SIG-M5 treated with dmso at 0.1 percent for 504 hours (cell line): ENCODE measurements at regions not wholly inside any gene's neighbourhood (a gene's known extent, or its start where the extent isn't known, plus 50 kb on each side); places are given as distances from the start of the nearest gene placed in this dataset.

ENCODE experiments used
- DNase-seq: peaks from one replicate; lab custom pipeline; 2025; ENCODE audit not compliant: unreplicated experiment; lab: John Stamatoyannopoulos, UW

DNA sequence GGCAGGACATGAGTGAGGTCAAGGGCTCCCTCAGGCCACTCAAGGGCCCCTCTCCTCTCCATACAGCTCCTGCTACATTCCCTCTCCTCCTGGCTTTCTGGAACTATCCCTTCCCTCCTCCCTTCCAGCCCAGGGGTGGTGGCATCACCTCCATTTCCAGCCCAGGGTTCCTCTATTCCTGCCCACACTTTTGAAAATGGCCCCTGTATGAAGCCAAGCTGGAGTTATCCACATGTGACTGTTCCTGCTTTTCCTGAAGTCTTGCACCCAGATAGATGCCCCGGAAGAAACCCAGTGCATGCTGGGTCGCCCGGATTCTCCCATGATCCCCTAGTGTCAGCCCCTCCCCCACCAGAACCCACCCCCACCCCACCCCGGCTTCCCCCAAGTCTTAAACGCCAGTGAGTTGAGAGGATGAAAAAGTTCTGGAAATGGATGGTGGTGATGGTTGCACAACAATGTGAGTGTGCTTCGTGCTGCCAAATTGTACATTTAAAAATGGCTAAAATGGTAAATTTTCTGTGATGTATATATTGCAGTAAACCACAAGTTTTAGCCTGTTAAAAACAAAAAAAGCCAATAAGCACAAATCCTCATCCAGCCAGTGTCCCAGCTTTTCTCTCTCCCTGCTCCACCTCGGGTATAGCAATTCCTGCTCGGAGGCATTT lies 136.9 kb downstream of the SCARB1 start:
- peak; percentile 54 for DNase-seq

DNA sequence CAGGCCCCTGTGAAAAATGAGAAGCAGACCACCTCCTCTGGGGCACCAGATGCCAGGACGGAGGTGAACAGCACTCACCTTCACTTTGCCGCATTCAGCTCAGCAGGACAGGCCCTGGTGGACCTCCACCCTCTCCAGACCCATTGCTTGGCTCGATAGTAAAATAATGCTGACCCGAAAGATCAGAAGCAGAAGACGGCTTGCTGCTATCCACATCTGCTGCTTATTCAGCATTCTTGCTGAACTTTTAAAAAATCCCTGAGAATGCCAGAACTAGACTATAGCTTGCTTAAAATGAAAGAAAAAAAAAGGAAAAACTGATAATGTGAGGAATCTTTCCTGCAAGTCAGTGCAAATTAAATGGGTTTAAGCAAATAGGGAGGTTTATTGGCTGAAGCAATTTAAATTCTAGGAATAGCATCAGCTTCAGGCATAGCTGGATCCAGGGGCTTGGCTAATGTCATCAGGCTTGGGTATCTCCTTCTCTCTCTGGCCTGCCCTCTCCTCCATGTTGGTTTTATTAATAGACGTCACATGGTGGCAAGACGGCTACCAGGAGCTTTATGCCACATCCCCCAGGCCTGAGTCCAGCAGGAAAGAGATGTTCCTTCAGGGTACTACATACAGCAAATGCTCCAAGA lies 137.9 kb downstream of the SCARB1 start:
- no peak for DNase-seq

DNA sequence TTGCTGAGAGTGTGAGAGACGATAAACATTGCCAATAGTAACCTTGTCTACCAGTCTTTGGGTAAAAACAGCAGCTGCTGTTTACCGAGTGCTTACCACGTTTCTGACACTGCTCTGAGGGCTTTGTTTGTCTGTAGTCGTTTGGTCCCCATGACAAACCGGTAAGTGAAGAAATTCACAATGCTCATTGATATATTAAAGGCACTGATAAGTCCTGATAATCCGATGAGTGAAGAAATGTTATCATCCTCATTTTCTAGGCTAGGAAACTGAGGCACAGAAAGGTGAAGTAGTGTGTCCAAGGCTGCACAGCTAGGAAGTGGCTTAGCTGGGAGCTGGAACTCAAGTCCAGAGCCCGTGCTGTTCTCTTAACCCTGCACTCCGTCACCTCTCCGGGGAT lies 138.6 kb downstream of the SCARB1 start:
- DNase-seq, result no peak

DNA sequence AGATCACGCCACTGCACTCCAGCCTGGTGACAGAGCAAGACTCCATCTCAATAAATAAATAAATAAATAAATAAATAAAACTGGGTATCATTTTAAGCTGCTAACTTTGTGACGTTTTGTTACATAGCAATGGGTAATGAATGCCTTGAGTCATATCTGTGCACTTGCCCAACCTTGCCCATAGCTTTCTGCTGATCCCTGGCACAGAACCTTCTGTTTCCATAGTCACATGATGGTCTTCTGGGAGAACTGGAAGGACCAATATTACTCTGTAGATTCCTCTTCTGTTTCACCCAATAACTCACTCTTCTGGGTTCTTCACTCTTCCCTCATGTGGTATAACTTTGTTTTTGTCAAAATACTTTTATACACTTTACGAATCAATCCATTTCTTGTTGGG lies 140.8 kb downstream of the SCARB1 start:
- no peak for DNase-seq

DNA sequence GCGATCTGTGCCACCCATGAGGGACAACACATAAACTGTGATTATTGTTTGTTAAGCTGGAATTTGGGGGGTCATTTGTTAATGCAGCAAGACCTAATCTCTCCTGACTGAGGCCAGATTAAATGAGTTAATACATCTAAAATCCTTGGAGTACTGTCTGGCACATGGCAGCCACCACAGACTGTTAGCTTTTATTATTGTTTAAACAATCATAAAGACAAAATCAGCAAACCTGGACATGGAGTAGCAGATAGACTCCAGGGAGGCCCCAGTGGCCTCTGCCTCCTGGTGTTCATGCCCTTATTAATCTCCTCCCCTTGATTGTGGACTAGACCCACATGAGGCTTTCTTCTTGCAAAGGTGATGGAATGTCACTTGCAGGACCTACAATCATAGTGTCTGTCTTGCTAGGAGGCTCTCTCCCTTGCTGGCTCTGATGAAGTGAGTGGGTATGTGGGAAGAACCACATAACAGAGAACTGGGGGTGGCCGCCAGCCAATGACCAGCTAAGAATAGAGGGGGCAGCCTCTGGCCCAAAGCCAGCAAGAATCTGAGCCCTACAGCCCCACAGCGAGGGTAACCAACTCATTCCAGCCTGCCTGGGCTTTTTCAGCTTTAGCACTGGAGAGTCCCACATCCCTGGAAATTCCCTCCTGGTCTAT lies 142.0 kb downstream of the SCARB1 start:
- DNase-seq, result no peak

DNA sequence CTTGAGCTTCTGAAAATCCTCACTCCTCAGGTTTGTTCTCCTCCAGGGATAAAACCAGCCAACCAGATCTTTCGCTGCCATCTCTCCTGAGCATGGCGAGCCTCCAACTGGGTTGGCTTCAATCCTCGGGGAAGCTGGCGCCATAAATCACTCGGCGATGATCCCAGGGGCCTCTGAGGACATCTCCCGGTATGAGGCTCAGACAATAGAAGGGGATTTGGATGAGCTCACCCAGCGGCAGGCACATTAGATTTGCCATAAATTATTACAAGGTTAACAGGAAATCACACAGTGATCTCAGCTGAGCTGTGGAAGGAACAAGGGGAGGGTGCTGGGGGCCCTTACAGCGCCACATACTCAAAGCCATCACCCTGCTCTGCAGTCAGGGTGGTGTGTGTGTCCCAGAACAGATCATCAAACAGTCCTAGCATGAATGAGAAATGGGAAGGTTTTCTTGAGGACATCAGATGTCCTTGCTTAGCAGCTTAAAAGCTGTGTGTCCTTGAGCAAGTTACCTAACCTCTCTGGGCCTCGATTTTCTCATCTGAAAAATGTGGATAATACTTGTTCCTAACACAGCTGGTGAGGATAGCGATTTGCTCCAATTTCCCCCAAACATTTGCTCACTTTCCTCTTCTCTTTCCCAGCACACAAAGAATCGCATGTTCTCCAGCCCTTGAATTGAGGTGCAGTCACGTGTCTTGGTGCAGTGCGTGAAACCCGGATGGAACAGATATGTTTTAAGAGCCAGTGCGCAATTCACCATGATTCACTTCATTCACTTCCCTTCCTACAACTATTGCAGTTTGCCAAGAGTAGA lies 142.8 kb downstream of the SCARB1 start:
- DNase-seq, result peak; percentile 60

DNA sequence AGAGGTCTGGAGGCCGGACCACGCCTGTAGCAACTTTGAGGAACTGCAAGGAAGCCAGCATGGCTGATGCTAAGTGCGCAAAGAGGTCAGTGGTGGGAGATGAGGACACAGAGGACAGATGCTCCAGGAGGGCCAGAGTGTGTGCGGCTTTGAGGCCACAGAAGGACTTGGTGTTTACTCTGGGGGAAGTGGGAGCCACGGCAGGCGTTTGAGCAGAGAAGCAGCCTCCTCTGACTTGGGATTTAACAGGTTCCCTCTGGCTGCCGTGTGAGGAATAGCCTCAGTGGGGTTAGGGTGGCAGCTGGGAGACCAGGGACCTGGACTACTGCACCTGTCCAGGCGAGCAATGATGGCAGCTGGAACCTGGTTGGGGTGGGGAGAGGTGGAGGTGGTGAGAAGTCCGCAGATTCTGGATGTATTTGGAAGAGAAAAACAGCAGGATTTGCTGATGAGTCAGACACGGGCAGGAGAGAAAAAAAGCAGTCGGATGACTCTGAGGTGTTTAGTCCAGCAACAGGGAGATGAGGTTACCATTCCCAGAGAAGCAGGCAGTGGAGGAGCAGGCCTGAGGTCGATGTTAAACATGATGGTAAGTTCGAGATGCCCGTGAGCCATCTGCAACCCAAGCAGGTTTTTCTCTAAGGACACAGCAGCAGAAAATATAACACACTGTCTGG lies 143.5 kb downstream of the SCARB1 start:
- no peak for DNase-seq

DNA sequence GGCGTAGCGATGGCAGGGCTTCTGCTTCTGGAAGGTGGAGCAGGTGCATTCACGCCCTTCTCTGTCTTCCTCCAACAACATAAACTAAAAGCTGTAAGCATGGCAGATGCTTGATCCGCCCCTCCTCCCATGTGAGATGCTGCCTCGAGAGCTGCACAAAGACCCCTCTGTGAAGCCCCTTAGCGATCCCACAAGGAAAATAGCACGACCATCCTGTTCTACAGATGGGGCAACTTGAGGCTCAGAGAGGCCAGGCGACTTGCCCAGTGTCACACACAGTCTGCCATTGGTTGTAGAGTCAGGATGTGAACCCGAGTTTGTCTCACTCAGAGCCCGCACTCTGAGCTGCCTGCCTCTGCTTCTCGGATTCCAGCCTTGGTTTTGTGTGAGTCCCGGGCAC lies 144.4 kb downstream of the SCARB1 start:
- DNase-seq, result no peak

DNA sequence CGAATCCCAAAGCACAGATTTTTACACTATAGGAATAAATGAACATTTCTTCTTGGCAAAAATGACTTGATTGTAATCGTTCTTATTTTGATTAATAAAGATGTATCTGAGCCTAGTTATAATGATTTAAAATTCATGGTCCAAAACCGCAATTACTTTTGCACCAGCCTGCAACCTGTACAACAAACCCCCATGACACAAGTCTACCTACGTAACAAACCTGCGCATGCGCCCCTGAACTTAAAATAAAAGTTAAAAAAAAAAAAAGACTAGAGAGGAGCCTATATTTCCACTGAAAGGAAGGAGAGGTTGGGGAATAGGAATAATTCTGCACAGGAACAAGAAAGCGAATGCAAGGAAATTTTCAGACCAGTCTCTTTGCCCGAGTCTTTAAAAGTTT lies 145.2 kb downstream of the SCARB1 start:
- DNase-seq, result no peak

DNA sequence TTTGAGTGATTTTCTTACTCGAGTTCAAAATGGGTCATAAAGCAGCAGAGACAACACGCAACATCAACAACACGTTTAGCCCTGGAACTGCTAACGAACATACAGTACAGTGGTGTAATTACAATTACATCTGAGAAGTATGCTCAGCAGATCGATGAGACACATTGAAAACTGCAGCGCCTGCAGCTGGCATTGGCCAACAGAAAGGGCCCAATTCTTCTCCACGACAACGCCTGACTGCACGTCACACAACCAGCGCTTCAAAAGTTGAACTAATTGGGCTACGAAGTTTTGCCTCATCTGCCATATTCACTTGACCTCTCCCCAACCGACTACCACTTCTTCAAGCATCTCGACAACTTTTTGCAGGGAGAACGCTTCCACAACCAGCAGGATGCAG lies 145.6 kb downstream of the SCARB1 start:
- DNase-seq, result no peak

DNA sequence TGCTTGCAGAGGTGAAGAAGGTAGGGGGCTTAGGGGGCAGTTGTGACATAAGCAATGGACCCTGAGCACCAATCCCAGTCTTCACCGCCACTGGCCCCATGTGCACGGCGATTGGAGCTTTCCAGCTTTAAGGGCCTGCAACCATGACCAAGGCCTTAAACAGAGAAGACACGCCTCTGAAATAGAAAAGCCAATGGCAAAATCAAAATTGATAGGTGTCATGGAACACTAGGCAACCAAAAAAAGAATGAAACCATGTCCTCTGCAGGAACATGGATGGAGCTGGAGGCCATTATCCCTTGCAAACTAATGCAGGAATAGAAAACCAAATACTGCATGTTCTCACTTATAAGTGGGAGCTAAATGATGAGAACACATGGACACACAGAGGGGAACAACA lies 146.3 kb downstream of the SCARB1 start:
- DNase-seq, result no peak

DNA sequence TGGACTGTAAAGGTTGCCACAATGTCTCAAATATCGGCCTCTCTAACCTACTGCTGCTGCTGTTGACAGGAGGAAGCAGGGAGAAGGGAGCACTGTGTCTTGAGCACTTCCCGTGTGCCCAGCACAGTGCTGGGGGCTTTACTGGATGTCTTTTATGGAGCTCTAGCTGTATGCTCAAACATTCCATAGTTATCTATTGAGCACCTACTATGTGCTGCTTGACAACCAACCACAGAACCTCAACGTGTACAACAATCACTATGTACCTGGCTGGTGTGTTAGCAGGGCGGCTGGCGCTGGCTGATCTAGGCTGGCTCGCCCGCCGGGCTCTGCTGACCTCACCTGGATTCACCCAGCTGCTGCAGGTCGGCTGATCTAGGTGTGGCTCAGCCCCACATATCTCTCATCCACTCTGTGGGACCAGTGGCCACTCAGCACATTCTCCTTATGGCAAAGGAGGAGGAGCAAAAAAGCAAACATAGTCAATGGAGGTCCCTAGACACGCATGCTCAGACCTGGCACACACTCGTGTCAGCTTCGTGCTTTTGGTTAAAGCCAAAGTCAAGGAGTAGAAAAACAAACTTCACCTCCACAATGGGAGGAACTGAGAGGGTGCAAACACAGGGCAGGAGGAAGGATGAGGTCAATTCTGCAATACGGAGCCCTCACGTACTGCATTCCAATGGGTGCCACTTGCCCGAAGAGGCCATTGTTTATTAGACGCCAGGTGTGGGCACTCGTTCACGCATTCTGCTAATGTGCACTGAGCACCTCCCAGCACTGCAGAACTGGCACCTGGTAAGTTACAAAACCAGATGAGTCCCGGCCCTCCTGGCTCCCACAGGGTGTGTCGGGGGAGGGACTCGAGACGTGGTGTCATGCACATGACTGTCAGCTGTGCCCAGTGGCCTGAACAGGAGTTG lies 147.2 kb downstream of the SCARB1 start:
- DNase-seq, result no peak

DNA sequence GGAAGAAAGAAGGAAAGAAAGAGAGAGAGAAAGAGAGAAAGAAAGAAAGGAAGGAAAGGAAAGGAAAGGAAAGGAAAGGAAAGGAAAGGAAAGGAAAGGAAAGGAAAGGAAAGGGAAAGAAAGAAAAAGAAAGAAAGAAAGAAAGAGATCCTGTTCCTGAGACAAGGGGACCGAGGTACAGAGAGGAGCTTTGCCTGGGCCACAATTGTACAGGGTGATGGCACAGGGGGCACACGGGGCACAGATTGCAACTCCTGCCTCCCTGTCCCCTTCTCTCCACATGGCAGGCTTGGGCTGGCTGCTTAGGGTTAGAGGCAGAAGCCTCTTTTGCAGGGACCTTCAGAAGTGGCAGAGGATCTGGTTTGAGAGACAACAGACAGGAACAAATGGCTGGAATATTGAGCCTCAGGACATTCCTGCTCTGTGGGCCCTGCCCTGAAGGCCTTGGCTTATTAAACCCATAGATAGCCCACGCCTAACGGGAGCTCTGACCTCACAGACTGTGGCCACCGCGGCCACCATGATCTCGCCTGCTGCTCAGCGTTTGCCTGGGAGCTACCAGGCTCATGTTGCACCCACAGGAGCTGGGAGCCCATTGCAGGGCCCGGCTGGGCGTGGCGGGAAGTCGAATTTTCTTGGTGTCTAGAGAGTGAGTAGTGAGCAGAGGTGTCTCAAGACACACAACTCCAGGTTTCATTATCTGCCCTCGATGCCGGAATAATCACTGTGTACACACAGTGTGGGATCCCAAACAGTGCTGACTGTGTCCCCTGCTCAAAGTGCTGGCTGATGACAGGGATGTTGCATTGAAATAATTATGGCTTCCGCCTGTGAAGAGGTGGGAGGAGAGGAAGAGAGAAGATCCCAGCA lies 147.9 kb upstream of the NCOR2 start:
- peak; percentile 29 for DNase-seq

DNA sequence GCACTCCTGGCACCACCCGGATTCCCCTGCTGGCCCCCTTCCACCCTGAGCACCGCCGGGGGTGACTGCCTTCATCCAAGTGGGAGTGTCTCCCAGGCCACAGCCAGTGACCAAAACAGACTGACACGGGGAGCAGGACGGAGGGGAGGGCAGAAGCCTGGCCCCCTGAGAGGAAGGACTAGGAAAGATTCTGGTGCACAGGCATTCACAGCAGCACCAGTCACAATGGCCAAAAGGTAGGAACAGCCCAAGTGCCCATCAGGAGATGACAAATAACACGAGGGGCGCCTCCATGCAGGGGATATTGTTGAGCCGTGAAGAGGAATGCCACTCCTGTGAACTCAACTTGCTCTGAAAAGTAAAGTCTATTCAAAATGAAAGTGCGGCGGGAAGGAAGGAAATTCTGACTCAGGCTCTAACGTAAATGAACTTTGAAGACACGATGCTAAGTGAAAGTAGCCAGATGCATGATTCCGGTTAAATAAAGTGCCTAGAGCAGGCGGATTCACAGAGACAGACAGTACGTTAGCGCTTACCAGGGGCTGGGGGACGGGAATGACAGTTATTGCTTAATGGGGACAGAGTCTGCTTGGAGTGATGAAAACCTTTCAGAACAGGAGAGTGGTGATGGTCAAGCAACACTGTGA lies 146.1 kb upstream of the NCOR2 start:
- peak; percentile 98 for DNase-seq

DNA sequence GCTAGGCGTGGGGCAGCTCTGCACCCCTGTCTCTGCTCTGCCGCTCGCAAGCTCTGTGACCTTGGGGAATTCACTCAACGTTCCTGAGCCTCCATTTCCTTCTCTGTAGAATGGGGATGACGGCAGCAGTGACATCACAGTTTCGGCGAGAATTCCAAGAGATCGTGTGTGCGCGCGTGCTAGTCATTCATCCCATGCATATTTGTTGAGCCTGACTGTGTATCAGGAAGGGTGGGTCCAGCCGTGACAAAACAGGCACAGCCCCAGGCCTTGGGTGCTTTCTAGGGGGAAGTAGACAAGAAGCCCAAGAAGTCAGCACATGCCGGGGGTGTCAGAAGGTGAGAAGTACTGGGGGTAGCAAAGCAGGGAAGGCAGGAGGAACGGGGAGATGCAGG lies 145.6 kb upstream of the NCOR2 start:
- DNase-seq, result peak; percentile 72

DNA sequence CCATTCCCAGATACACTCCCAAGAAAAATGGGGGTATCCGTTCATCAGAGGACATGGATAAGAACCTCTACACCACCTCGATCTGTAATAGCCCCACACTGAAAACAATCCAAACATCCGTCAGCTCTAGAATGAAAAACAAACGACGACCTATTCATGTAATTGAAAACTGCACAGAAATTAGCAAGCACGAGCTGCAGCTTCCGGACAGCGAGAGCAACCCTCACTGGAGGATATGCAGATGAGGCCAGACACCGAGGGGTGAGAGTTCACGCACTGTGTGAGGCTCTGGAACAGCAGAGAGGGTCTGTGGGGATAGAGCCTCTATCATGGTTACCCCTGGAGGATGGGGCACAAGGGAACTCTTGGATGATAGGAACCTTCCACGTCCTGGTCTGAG lies 143.9 kb upstream of the NCOR2 start:
- DNase-seq, result no peak

DNA sequence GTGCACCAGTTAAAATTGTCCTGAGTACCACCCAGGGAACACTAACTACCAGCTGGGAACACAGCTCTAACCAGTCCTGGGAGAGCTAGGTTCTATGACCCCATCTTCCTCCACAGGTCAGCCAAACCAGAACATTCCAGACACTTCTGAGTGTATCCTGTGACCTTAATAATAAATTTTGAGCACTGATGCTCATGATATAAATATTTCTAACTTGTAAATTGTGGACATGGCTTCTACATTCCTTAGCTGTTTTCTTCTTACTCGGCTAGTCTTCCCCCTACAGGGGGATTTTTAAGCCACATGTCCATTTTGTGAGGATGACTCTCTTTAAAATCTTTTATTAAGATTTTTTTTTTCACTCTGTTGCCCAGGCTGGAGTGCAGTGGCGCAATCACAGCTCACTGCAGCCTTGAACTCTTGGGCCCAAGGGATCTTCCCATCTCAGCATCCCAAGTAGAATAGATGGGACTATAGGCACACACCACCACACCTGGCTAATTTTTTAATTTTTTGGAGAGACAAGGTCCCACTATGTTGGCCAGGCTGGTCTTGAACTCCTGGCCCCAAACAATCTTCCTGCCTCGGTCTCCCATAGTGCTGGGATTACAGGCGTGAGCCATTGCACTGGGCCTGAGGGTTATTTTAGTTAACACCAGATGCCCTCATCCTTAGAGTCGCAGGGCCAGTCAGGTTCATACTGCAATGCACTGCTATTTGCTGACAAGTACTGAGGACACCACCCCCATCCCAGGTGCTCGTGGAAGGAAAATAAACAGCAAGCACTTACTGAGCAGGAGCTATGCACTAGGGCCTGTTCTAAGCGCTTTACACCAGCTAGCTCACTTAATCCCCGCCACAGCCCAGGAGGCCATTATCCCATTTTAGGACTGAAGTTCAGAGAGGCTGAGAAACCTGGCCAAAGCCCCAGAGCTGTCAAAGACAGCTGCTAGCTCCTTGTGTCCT lies 142.6 kb upstream of the NCOR2 start:
- no peak for DNase-seq
